ENCODE measurements at regions not wholly inside any gene's neighbourhood (a gene's known extent, or its start where the extent isn't known, plus 50 kb on each side); places are given as distances from the start of the nearest gene placed in this dataset.

GRCh38 chr16:27684047-27684446, 134.1 kb downstream of the KATNIP start:
- POLR2A ChIA-PET = no interaction called here
- Histone ChIP-seq H3K27me3 (ENCODE audit: insufficient read depth) (no peaks in the 10 kb centered on the region), H3K9me2 (no peaks in the 10 kb centered on the region), H3K36me3 (replicated peaks in 1 of 2; ENCODE audit: control insufficient read depth in 1 of 2, insufficient read depth in 2 of 2, low read length in 1 of 2) (peaks cover 6 to 26% of the 10 kb centered on the region in 2 experiments), H3K27ac (ENCODE audit: low read depth in 2 of 2, low read length in 1 of 2) (no peak overlapping the region), H3K9me3 (no peaks in the 10 kb centered on the region), H3K4me2 (no peak overlapping the region), H3K79me2 (ENCODE audit: insufficient read depth) (no peaks in the 10 kb centered on the region), H2AFZ (ENCODE audit: low read depth) (no peak overlapping the region), H3K9ac (no peak overlapping the region), H4K20me1 (ENCODE audit: insufficient read depth) (no peaks in the 10 kb centered on the region), H3K4me1 (ENCODE audit: control insufficient read depth in 1 of 2, insufficient read depth in 2 of 2, low read depth in 1 of 2, low read length in 1 of 2) (peaks cover 0 to 3% of the 10 kb centered on the region in 2 experiments; a peak in 1 of 4 replicates), H3K4me3 (ENCODE audit: low read depth in 2 of 2, low read length in 1 of 2) (no peak overlapping the region), H3F3A (replicated peaks; ENCODE audit: insufficient read depth) (no peaks in the 10 kb centered on the region)
- no peak for DNase-seq
- no peak for TF ChIP-seq NRF1 (IDR thresholded peaks at IDR 0.05; ENCODE audit: low read depth, low read length)
- no peak for TF ChIP-seq MAX (IDR thresholded peaks at IDR 0.05; ENCODE audit: low read depth)
- TF ChIP-seq RFX5 (IDR thresholded peaks at IDR 0.05; ENCODE audit: low read length) = no peak
- no peak for TF ChIP-seq RCOR1 (IDR thresholded peaks at IDR 0.05; ENCODE audit: low read length)
- no peak for TF ChIP-seq CTCF (IDR thresholded peaks at IDR 0.05)
- no peak for TF ChIP-seq SIN3A (IDR thresholded peaks at IDR 0.05; ENCODE audit: borderline replicate concordance, low read depth, low read length)
- no peak for TF ChIP-seq FOXM1 (IDR thresholded peaks at IDR 0.05; ENCODE audit: low read depth)
- TF ChIP-seq MXI1 (IDR thresholded peaks at IDR 0.05; ENCODE audit: low read depth, low read length) = no peak
- TF ChIP-seq TEAD4 (IDR thresholded peaks at IDR 0.05; ENCODE audit: borderline replicate concordance, insufficient read depth) = no peak
- no peak for TF ChIP-seq TCF12 (IDR thresholded peaks at IDR 0.05)
- no peak for TF ChIP-seq FOXJ3 (CRISPR knock-in tag; IDR thresholded peaks at IDR 0.05)
- TF ChIP-seq YY1 (IDR thresholded peaks at IDR 0.05; ENCODE audit: low read depth) = no peak
- TF ChIP-seq SMC3 (IDR thresholded peaks at IDR 0.05; ENCODE audit: low read depth, low read length) = no peak
- no peak for TF ChIP-seq IRF3 (IDR thresholded peaks at IDR 0.05; ENCODE audit: low read depth, low read length)
- TF ChIP-seq NFIC (IDR thresholded peaks at IDR 0.05; ENCODE audit: borderline replicate concordance) = no peak
- TF ChIP-seq ZBTB33 (IDR thresholded peaks at IDR 0.05; ENCODE audit: borderline replicate concordance, low read depth) = no peak
- CTCF ChIA-PET = interaction anchor here (1.5 kb wide), 1 partner anchor 10 kb away, joined by 3 read pairs; no protein-coding TSS in a partner anchor
- WGBS (ENCODE audit: low lambda C conversion rate) = 69% methylated on average over 2 of the region's 2 CpGs

Measured in SK-N-SH (cell line).